GM21381 (cell line): ENCODE measurements at regions not wholly inside any gene's neighbourhood (a gene's known extent, or its start where the extent isn't known, plus 50 kb on each side); places are given as distances from the start of the nearest gene placed in this dataset.
A peak's percentile ranks its signal among the peaks of the same experiment; 100 is the strongest.

Experiments
- ATAC-seq: cut with Tn5 transposase; IDR thresholded peaks from one replicate; pipeline ENCODE4 v1.9.1; 2021; ENCODE audit warnings: mild to moderate bottlenecking, moderate library complexity; ENCODE audit not compliant: unreplicated experiment

DNA sequence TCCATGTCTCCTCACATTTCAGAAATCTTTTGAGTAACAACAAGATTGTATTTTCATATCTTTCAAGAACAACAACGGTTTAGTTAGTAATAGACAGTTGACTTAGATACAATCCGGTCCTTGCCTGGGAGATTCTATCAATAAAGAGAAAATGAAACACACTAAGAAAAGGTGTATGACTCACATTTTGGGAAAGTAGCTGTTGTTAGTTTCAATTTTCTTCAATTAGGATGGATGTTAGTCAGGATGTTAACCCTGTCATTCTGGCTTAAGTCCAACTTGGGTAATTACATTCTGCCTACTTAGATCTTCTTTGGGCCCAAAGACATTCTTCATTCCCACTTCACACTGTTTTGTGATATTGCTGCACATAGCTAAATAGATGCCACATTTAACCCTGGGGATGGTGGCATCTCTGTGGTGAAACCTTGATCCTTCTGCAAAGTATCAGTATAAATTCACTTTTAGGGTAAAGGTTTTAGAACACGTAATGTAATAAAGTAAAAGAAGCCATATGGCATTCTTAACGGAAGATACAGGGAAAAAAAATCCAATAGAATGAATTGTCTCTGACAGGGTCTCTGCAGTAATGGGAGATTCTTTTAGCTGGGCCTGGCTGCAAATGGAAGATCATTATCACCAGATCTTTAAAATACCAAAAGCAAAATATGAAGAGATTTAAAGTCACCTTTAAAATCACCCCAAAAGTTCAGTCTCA, 365.5 kb downstream of the FIGN start:
- ATAC-seq = no peak

DNA sequence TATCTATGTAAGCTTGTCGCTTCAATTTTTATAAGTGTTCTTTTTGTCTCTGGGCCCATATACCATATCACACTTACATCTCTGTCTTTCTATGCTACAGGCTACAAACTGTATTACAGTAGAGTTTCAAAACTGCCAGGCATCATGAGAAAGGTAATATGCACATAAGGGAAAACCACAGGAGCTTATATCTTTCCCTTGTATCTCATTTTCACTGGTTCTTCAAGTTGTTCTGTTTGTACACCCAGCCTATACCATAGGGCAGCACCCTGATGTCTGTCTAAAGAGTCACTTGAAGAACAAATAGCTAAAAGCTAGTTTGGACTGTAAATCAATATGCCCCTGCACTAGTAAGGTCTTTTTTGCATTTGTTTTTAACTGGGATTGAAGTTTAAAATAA, 366.7 kb downstream of the FIGN start:
- no peak for ATAC-seq

DNA sequence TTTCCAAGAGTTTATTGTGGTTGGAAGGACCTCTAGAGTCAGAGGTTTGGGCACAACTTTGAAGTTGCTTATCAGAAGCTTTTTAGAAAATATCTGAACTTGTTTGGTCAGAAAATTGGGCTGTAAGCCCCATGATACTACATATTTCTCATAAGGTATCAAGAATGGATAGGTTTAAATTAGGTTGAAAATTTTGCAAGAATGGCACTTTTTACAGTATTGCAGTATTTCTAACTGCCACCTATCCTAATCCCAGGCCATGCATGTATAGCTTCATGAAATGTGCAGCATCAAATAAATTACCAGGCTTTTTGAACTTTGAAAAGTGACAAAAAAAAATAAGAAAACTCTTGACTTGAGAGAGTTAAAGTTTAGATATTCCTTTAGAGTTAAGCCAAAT, 367.2 kb downstream of the FIGN start:
- ATAC-seq = no peak

DNA sequence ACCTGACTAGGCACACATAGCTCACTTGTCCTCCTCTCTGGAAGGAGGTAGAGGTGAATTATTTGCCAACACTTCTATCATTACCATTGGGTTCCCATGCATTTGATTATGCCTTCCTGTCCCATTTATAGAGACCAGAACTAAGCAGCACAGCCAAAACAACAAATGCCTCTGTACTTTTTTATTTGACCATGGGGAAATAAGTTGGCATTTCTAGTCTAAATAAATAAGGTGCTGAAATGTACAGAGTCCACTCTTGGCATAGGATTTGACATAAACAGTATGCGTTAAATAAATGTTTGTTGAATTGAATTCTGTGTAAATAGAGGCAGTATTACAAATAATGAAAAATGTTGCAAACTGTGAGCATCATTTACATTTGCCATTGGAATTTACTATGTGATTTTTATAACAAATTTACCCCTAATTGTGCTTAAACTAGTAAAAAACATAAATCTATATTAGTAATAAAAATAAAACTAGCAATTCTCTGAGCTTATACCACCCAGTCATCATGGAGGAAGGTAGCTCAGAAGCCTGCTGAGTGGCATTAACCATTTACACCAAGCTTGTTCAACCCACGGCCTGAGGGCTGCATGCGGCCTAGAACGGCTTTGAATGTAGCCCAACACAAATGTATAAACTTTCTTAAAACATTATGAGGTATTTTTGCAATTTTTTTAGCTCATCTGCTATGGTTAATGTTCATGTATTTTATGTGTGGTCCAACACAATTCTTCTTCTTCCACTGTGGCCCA, 367.8 kb downstream of the FIGN start:
- no peak for ATAC-seq

DNA sequence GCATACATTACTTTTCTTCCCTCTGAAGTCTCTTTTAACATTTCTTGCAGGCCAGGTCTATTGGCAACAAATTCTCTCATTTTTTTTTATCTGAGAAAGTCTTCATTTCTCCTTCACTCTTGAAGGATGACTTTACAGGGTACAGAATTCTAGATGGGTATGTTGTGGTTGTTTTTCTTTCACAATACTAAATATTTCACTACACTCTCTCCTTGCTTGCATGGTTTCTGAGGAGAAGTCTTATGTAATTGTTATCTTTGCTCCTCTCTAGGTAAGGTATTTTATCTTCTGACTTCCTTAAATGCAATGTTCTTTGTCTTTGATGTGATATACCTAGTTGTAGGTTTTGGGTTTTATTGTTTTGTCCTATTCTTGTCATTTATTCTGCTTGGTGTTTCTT, 371.1 kb downstream of the FIGN start:
- no peak for ATAC-seq

DNA sequence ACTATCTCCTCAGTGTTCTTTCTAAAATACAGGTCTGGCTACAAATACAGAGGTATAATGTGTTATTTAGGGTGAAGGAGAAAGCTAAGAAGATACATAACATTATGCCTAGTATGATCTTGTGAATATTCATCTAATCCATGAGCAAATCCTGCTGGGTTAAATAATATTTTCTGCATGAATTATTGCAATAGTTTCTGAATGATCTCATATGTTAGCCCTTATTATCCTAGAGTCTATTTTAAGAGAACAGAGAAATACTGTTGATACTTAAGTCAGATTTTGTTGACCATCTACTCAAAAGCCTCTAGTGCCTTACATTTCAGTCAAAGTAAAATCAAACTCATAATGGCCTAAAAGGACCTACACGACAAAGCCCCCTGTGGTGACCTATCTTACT, 382.3 kb downstream of the FIGN start:
- no peak for ATAC-seq

DNA sequence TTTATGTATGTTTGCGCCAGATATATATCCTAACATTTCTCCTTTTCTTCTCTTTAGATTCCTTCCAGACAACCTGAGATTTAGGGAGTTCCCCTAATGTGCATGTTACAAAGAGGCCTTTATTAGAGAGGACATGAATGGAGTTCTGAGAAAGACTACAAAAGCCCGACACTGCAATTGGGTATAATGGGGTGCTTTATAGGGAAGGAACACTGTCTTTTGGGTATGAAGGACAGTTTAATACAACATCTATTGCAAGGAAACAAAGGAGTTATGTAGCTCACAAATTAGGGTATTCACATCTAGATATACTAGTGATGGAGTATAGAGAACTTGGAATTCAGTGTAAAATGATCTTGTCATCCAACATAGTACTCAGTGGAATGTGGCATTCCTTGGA, 383.8 kb downstream of the FIGN start:
- no peak for ATAC-seq

DNA sequence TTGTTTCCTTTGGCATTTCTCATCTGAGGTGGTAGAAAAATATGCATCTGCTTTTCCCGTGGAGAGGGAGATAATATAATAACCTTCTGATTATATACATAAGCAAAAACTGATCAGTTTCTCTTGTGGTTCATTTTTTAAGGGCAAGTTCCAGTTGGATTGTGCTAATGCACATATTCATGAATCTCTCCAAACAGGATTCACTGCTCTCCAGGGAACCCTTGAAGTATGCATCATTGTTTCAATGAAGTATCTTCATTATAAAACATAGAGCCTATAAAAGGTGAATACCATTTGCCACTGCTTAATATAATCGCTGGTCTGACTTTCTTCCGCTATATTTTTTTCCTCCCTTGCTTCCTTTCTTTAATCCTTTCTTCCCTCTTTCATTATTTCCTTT, 384.7 kb downstream of the FIGN start:
- ATAC-seq = no peak

DNA sequence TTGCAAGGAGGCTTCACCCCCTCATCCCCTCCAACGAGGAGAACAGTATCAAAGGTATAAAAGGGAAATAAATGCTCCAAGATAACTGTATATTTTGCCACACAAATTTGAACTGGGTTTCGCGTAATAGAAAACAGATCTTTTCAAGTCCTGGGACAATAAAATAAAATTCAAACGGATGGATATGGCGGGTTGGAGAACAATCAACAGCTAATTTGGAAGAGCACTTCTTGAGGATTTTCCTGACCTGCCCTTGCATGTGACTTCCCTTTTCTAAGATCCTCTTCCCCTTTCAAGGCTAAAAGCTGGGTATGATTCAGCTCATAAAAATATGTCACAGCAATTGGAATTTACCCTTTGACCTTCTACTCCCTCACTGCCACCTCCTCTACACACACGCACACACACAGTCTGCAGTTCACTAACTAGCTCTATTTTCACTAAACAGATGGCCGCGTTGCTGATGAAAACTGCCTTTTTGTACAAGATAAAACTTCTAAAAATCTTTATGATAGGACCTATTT, 386.9 kb downstream of the FIGN start:
- ATAC-seq = no peak

DNA sequence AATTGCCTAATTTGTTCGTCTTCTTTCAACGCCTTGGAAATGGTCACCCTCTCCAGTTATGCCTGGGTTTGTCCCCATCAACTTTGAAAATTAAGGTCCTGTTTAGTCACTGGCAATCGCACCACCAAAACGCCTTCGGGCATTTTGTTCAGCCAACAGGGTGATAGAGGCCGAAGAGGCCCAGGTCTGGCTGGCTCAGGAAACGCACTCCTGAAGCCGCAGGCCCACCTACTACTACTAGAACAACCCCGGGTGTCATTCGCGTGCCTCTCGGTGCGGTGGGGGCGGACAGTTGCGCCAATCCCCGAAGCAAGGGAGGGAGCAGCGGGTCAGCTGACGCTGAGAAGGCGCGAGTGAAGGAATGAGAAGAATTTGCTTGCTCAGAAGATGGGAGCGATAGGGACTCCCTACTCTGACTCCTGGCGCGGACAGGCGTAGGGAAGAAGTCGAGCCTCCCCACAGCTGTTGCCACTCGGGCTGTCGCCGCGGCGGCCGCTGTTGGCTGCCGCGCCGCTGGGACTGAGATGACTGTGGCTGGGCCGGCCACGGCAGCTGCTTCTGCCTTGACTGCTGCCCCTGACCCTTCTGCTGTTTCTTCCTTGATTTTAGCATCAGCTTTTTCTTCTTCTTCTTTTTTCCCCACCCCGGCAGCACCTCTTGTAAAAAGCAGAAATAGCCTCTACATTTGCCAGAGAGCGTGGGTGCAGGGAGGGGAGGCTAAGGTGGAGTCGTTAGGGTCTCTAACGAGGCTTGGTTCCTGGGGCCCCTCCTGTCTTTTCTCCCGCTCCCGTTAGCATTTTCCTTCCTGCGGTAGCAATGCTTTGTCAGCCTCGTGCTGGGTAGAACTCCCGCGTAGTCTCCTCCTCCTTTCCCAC, 387.6 kb downstream of the FIGN start:
- ATAC-seq = no peak

DNA sequence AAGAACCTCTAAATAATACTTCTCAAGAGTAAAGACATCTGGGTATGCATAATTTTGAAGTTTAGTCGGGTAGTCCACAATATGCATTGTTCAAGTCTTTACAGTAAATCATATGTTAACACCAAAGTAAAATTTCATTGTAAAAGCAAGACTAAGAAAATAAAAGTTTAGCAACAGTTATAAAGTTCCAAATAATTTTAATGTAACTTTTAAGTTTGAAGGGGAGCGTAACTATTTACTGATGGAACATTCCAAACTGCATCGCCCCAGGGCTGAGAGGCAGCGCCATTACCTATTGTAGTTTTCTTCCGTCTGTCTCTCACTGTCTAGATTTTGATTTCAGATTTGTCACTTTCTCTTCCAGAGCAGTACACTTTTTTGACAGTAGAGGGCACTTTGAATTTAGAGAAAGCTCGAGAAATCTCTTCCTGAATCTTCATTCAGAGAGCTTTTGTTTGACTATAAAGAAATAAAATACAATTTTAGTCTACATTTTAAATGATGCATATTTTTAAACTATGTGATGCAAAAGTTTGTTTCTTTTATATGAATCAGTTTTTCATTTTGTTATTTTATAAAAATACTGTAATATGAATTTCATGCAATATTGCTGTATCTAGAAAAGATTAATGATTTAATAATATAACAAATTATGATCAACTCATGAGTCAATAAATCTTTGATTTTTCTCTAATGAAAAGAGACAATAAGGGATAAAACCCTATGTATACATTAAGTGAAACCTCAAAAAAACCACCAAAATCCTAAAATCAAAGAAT, 389.8 kb downstream of the FIGN start:
- ATAC-seq = peak; percentile 78

DNA sequence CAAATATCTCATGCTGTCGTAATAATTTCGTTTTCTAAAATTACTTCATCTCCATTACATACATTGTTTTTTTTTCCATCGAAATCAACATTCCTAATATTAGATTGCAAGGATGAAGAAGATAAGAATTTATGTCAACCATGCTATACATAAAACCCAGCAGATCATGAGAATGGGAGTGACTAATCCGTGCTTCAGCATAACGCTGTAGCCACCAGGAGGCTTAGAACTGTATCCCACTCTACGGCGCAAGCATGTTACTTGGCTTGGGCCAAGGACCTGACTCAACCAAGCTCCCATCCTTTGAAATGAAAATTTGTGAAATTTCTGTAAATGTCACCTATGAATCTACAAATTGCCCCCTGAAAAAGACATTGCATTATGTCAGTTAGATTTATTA, 392.5 kb downstream of the FIGN start:
- no peak for ATAC-seq

DNA sequence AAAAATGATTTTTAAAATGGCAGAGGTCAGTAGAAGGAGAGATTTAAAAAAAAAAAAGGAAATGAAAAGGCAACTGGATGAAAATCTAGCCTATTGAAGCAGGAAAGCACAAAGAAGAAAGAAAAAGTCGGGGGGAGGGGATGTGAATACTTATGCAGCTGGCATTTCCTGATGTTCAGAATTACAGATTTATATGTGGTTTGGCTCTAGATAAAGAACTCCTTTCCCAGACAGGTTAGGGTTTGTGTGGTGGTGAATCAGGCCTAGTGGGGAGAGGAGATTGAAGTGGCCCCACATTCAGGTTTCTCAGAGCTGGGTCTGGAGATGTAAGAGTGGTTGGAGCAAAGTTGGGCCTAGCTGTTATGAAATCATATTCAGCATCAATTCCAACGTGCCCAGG, 394.4 kb downstream of the FIGN start:
- ATAC-seq = no peak

DNA sequence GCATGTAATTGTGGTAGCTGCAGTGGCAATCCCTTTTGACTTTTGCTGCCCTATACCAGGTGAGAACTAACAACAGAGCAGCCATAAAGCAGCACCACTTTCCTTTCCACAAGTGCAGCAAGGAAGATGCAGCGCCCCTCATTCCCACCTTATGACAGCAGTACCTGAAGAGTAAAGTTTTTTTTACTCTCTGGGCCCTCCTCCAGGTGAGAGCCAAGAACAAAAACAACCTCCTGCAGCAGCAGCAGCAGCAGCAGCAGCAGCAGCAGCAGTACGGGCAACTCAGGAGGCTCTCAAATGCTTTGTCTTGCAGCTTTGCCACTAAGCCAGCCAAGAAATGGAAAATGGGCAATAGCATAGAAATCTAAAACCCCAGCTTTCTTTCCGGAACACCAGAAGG, 397.5 kb downstream of the FIGN start:
- no peak for ATAC-seq

DNA sequence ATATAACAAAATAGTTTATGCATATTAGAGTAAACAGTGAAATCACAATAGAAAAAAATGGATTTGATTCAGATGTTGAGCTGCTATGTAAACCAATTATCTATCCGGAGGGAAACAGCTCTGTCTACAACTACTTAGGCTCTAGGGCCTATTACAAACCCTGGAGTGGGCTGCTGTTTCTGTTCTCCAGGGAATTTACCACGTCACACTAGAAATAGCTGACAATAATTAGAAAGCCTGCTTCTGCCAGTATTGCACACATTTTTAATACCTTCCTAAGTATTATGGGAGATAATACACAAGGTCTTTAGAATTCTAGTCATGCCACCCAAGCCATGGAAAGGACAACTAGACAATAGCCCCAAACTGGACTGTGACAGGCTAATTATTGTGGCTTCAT, 411.1 kb downstream of the FIGN start:
- ATAC-seq = no peak

DNA sequence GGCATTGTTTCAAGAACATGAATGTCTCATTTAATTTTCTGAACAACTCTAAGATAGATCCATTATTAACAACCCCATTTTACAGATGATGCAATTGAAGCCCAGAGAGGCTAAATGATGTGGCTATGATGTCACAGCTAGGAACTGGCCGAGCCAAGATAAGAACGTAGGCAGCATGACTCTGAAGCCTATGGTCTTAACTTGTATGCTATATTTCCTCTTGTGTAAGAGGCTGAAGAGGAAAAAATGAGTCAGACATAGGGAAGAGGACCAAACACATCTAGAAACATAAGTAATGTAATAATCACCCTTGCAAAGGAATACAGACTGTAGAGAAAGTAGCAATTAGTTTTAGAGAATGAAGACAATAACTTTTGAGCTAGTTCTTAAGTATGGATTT, 416.8 kb downstream of the FIGN start:
- no peak for ATAC-seq

DNA sequence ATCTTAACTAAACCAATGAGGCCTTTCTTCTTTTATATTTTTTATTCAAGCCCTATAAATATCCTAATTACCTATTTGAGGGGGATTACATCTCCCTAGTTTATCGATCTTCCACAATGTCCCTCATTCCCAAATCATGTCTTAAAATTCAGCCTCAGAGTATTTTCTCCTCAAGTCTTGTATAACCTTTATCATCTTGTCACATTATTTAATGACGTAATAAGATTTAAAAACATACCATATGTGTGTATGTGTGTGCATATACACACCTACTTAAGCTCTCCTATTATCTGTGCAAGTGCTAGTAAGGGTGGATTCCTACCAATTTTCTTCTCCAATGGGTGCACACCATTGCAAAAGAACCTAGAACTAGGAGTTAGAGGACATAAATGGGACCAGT, 421.1 kb downstream of the FIGN start:
- no peak for ATAC-seq

DNA sequence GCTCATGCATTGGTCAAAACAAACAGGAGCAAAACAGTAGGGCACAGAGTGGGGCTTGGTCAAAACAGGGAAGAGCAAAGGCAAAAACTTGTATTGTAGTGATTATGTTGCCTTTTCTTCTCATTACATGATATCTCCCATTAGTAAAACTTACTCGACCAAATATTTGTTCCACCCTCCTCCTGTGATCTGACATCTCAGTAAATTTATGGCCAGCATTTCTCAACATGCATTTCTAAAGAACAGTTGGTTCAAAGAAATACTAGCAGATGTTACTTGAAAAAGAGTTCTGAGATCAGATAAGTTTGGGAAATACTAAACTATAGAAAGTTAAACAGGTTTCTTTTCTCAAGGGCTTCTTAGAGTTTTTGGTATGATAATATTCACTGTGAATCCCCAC, 423.1 kb downstream of the FIGN start:
- ATAC-seq = no peak

DNA sequence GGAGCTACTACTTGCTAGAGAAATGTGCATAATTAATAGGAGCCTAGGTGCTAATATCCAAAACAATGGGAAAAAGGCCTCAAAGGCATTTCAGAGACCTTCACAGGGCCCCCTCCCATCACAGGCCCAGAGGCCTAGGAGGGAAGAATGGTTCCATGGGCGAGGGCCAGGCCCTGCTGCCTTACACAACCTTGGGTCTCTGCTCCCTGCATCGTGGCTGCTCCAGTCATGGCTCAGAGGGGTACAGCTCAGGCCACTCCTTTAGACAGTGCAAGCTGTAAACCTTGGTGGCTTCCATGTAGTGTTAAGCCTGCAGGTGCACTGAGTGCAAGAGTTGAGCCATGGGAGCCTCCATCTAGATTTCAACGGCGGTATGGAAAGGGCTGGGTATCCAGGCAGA, 429.2 kb downstream of the FIGN start:
- no peak for ATAC-seq

DNA sequence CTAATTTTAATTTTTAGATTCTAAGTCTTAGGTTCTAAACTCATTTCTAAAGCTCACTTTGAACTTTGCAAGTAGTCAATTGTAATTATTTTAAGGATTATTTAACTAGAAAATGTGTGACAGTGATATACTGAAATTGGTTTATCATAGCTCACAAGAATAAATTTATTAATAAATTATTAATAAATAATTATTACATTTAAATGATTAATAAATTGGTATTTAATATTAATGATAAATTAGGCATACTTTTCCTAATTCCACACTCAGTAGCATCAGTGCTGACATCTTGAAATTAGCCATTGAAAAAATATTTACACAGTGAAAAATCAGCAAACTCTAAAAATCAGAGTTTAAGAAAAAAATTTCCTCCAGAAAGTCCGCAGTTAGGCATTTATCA, 433.7 kb downstream of the FIGN start:
- ATAC-seq = no peak

DNA sequence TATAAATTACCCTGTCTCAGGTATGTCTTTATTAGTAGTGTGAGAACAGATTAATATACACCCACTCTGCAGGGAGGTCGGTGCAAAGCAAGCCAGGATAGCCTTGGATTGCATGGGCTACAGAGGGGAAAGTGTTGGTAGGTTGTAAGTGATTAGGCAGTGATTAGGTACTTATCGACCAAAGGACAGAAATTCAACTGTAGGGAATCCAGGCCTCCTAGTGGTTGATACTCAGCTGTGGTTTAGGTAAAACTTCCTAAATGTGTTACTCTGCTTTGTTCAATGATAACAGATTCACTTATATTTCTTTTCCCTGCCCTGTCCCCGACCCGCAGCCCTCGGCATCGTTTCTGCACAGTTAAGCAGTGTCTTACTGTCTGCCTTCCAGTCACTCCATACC, 444.0 kb downstream of the FIGN start:
- ATAC-seq = no peak
